ENCODE measurements at regions not wholly inside any gene's neighbourhood (a gene's known extent, or its start where the extent isn't known, plus 50 kb on each side); places are given as distances from the start of the nearest gene placed in this dataset.

DNA sequence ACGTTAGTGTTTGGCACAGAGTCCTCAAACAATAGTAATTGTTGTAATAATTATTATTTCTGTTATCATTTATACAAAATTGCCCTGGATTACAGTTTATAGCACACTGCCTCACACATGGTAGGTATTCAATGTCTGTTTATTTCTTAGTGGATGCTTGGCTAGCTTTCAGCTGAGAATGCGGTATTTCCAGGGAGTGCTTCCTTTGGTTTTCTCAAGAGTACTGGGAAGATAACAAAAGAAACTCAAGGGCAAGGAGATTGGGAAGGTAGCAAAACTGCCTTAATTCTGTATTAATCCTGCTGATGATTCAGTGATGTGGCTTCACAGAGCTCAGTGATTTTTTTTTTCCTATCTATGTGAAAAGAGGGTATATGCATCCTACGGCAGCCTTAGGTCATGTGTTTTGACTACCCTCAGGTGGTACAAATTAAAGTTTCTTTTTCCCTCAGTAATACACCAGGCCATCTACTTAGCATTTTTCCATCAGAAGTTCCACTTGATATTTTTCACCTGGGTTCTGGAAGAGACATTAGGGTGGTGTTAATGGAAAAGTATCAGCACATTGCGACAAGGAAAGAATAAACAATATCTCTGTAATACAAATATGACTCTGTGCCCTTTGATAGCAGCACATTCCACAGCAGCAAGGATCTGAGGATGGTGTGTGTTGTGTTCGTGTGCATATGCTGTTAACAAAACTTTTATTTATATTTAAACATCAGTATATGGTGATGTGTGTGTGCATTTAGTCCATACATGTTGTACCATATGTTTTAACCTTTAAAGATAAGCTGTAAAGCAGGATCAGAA is 124.3 kb upstream of the RASGEF1B start:
- ChIA-PET POLR2A (ENCODE audit: partially characterized antibody) (no interaction called here), CTCF (ENCODE audit: partially characterized antibody) (interaction anchor here (0.7 to 1.3 kb wide), 3 partner anchors 126 to 189 kb away, joined by 3 read pairs; no protein-coding TSS in a partner anchor)
- WGBS, 2 experiments (ENCODE audit: extremely low coverage in 1 of 2, insufficient coverage in 1 of 2, insufficient read length in 1 of 2, insufficient replicate concordance in 2 of 2, low coverage in 1 of 2, low lambda C conversion rate in 2 of 2, missing lambda C conversion rate in 1 of 2) = 77% methylated on average over 5 of the region's 5 CpGs; no CpG with 5 or more reads in 1 of the 2 experiments
- H3K36me3 ChIP-seq (ENCODE audit: control insufficient read depth in 2 of 4, insufficient read depth in 4 of 4, low read length in 3 of 4) = no peaks in the 10 kb centered on the region
- no peak overlapping the region for H3K14ac ChIP-seq (ENCODE audit: insufficient read length)
- no peak overlapping the region for H3K27ac ChIP-seq (ENCODE audit: low read depth, low read length)
- no peaks in the 10 kb centered on the region; a peak in 1 of 4 replicates for H3K9me3 ChIP-seq (ENCODE audit: insufficient read depth in 2 of 2, low read depth in 1 of 2, low read length in 1 of 2)
- no peak overlapping the region for H4K5ac ChIP-seq (ENCODE audit: insufficient read length, low read depth, low read length)
- H3K18ac ChIP-seq (ENCODE audit: extremely low read depth, low read length) = no peak overlapping the region
- H3K79me2 ChIP-seq (ENCODE audit: control insufficient read depth in 1 of 2, insufficient read depth in 2 of 2, low read length in 2 of 2) = no peaks in the 10 kb centered on the region
- no peak overlapping the region for H4K8ac ChIP-seq (ENCODE audit: extremely low read depth, insufficient read depth, low read length)
- no peak overlapping the region for H2BK20ac ChIP-seq (ENCODE audit: low read length)
- no peak overlapping the region for H3K4ac ChIP-seq (replicated peaks; ENCODE audit: insufficient read length, low read depth, low read length)
- H2AFZ ChIP-seq (ENCODE audit: low read length) = no peak overlapping the region
- no peaks in the 10 kb centered on the region for H3K79me1 ChIP-seq (ENCODE audit: low read depth, low read length)
- no peaks in the 10 kb centered on the region for H4K20me1 ChIP-seq (replicated peaks in 1 of 2; ENCODE audit: control insufficient read depth in 1 of 2, insufficient read depth in 2 of 2, low read length in 2 of 2)
- H2BK5ac ChIP-seq (ENCODE audit: low read depth, low read length) = no peak overlapping the region
- no peak overlapping the region for H3K4me2 ChIP-seq (ENCODE audit: insufficient read depth in 1 of 2, low read depth in 2 of 2, low read length in 2 of 2)
- H2BK12ac ChIP-seq (ENCODE audit: low read depth, low read length) = no peak overlapping the region
- no peak overlapping the region for H2BK120ac ChIP-seq (replicated peaks; ENCODE audit: low read depth, low read length)
- H2AK5ac ChIP-seq (ENCODE audit: low read depth, low read length) = no peak overlapping the region
- peaks cover 0 to 11% (median 2%) of the 10 kb centered on the region in 4 experiments; a peak in 2 of 7 replicates for H3K4me1 ChIP-seq (replicated peaks in 1 of 4; ENCODE audit: control insufficient read depth in 3 of 4, insufficient read depth in 4 of 4, low read length in 3 of 4)
- no peak overlapping the region for H4K91ac ChIP-seq (replicated peaks; ENCODE audit: insufficient read length, low read length)
- FAIRE-seq (no peak), DNase-seq (ENCODE audit: low read depth in 1 of 2, low spot score in 2 of 2) (no peak)
- no peaks in the 10 kb centered on the region for H3K27me3 ChIP-seq (replicated peaks in 1 of 4; ENCODE audit: control insufficient read depth in 3 of 4, extremely low read depth in 1 of 4, insufficient read depth in 3 of 4, low read length in 3 of 4)
- H3K56ac ChIP-seq (replicated peaks; ENCODE audit: insufficient read length, low read depth, low read length) = no peak overlapping the region
- H3K23ac ChIP-seq (ENCODE audit: insufficient read length) = no peak overlapping the region
- H3K9ac ChIP-seq (replicated peaks in 1 of 4; ENCODE audit: extremely low read depth in 1 of 4, low read depth in 3 of 4, low read length in 3 of 4) = no peak overlapping the region
- TF ChIP-seq ZNF274 (IDR thresholded peaks at IDR 0.05; ENCODE audit: borderline replicate concordance, extremely low read depth, low read length) = no peak
- no peak for TF ChIP-seq NRF1 (IDR thresholded peaks at IDR 0.05; ENCODE audit: low read depth, low read length)
- TF ChIP-seq BCL11A (IDR thresholded peaks at IDR 0.05; ENCODE audit: low read depth in 2 of 2, low read length in 2 of 2) = no peak
- TF ChIP-seq TAF1 (IDR thresholded peaks at IDR 0.05; ENCODE audit: low read depth, low read length) = no peak
- TF ChIP-seq RNF2 (IDR thresholded peaks at IDR 0.05; ENCODE audit: borderline replicate concordance, low read depth, low read length, missing control alignments, poor library complexity, severe bottlenecking) = no peak
- no peak for TF ChIP-seq RFX5 (IDR thresholded peaks at IDR 0.05; ENCODE audit: borderline replicate concordance, low read depth, low read length)
- TF ChIP-seq ASH2L (IDR thresholded peaks at IDR 0.05; ENCODE audit: low read length) = no peak
- TF ChIP-seq SIRT6 (IDR thresholded peaks at IDR 0.05; ENCODE audit: low read length) = no peak
- no peak overlapping the region for H3K4me3 ChIP-seq (ENCODE audit: extremely low read depth in 1 of 4, insufficient read depth in 2 of 4, low read depth in 3 of 4, low read length in 4 of 4)
- H3K23me2 ChIP-seq (ENCODE audit: low read depth, low read length) = no peaks in the 10 kb centered on the region
- H2BK15ac ChIP-seq (ENCODE audit: low read length) = no peak overlapping the region

Data from H1 (cell line).